KMS-11 (cell line): ENCODE measurements at regions not wholly inside any gene's neighbourhood (a gene's known extent, or its start where the extent isn't known, plus 50 kb on each side); places are given as distances from the start of the nearest gene placed in this dataset.

Experiments
- H2AFZ ChIP-seq: fragments of 200-600 bp; sonication (generic); 2 replicates; pipeline ENCODE4 v1.6.1; 2016; ENCODE audit warnings: antibody characterized with exemption, mixed run types, low read depth
- H3K27ac ChIP-seq: fragments of 200-600 bp; sonication (generic); 2 replicates; pipeline ENCODE4 v1.6.1; 2016; ENCODE audit warnings: mild to moderate bottlenecking, mixed run types
- H3K27me3 ChIP-seq: fragments of 200-600 bp; sonication (generic); 2 replicates; pipeline ENCODE4 v1.6.1; 2017; ENCODE audit warnings: mild to moderate bottlenecking, low read depth, mixed run types, moderate library complexity; ENCODE audit not compliant: insufficient read depth
- H3K36me3 ChIP-seq: fragments of 200-600 bp; sonication (generic); 2 replicates; pipeline ENCODE4 v1.6.1; 2017; ENCODE audit warnings: mild to moderate bottlenecking, mixed run types; ENCODE audit not compliant: insufficient read depth
- H3K4me1 ChIP-seq: fragments of 200-600 bp; sonication (generic); 2 replicates; pipeline ENCODE4 v1.6.1; 2016; ENCODE audit warnings: mild to moderate bottlenecking, low read depth, mixed run types; ENCODE audit not compliant: poor library complexity, severe bottlenecking
- H3K4me2 ChIP-seq: fragments of 200-600 bp; sonication (generic); 2 replicates; pipeline ENCODE4 v1.7.0; 2016; ENCODE audit warnings: mild to moderate bottlenecking, mixed run types
- H3K4me3 ChIP-seq: fragments of 200-600 bp; sonication (generic); IDR thresholded peaks from 2 replicates; pipeline ENCODE4 v1.6.1; 2017; ENCODE audit warnings: low read depth, low read length, mixed read lengths; ENCODE audit not compliant: insufficient read depth
- H3K79me2 ChIP-seq: fragments of 200-600 bp; sonication (generic); 2 replicates; pipeline ENCODE4 v1.6.1; 2016; ENCODE audit warnings: low read depth, mixed run types; ENCODE audit not compliant: insufficient read depth
- H3K9ac ChIP-seq: fragments of 200-600 bp; sonication (generic); 2 replicates; pipeline ENCODE4 v1.6.1; 2016; ENCODE audit warnings: mild to moderate bottlenecking, mixed run types
- H4K20me1 ChIP-seq: fragments of 200-600 bp; sonication (generic); 2 replicates; pipeline ENCODE4 v1.6.1; 2016; ENCODE audit warnings: mild to moderate bottlenecking, mixed run types; ENCODE audit not compliant: insufficient read depth
- TF ChIP-seq, protein P1 (sequence below): fragments of 200-600 bp; sonication (generic); conservative IDR thresholded peaks from 2 replicates; pipeline ENCODE4 v1.6.1; 2017; ENCODE audit warnings: low read depth, mild to moderate bottlenecking, antibody characterized with exemption, low read length, moderate library complexity, mixed read lengths

DNA sequence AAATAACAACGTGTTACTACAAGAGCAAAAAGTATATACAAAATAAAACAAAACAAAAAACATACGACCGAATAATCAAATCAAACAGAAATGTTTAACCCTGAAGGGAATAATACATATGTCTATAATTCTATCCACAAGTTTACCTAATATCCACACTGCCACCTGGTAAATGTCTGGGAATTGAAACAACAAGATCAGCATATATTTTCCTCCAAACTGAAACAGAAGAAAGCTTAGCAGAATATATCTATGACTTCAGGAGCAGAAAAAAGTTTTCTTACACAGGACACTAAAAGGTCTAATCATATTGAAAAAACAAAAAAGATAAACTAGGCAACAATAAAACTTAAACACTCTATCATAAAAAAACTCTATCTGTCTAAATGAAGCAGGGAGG lies 404.0 kb downstream of the CDH11 start:
- Histone ChIP-seq H3K9ac (no peak overlapping the region), H3K27ac (no peak overlapping the region), H3K4me1 (no peaks in the 10 kb centered on the region), H4K20me1 (no peaks in the 10 kb centered on the region), H2AFZ (no peak overlapping the region), H3K4me3 (no peak overlapping the region), H3K79me2 (no peaks in the 10 kb centered on the region), H3K27me3 (no peaks in the 10 kb centered on the region), H3K36me3 (no peaks in the 10 kb centered on the region), H3K4me2 (no peak overlapping the region)
- TF ChIP-seq, protein P1, sequence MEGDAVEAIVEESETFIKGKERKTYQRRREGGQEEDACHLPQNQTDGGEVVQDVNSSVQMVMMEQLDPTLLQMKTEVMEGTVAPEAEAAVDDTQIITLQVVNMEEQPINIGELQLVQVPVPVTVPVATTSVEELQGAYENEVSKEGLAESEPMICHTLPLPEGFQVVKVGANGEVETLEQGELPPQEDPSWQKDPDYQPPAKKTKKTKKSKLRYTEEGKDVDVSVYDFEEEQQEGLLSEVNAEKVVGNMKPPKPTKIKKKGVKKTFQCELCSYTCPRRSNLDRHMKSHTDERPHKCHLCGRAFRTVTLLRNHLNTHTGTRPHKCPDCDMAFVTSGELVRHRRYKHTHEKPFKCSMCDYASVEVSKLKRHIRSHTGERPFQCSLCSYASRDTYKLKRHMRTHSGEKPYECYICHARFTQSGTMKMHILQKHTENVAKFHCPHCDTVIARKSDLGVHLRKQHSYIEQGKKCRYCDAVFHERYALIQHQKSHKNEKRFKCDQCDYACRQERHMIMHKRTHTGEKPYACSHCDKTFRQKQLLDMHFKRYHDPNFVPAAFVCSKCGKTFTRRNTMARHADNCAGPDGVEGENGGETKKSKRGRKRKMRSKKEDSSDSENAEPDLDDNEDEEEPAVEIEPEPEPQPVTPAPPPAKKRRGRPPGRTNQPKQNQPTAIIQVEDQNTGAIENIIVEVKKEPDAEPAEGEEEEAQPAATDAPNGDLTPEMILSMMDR, result no peak

DNA sequence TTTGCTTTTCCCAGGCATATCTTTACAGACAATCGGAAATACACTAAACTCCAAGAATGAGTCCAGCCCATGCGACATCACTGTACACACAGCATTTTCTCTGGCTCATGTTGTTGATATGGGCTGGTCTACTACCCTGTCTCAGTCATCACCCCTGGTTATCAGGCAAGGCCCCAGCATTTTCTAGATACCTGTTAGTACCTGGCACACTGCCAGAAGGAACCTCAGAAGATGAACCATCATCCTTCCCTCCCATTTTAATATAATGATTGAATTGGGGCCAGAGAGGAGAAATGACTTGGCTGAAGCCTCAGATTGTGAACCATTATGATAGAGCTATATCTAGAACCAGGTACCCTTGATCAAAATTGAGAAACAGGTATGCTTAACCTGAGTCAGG lies 406.2 kb downstream of the CDH11 start:
- TF ChIP-seq, protein P1, result no peak
- no peak overlapping the region for H2AFZ ChIP-seq
- no peaks in the 10 kb centered on the region for H3K79me2 ChIP-seq
- no peaks in the 10 kb centered on the region for H4K20me1 ChIP-seq
- H3K27me3 ChIP-seq, result no peaks in the 10 kb centered on the region
- no peak overlapping the region for H3K27ac ChIP-seq
- no peaks in the 10 kb centered on the region for H3K36me3 ChIP-seq
- no peaks in the 10 kb centered on the region for H3K4me1 ChIP-seq
- no peak overlapping the region for H3K4me3 ChIP-seq
- no peak overlapping the region for H3K9ac ChIP-seq
- H3K4me2 ChIP-seq, result no peak overlapping the region

DNA sequence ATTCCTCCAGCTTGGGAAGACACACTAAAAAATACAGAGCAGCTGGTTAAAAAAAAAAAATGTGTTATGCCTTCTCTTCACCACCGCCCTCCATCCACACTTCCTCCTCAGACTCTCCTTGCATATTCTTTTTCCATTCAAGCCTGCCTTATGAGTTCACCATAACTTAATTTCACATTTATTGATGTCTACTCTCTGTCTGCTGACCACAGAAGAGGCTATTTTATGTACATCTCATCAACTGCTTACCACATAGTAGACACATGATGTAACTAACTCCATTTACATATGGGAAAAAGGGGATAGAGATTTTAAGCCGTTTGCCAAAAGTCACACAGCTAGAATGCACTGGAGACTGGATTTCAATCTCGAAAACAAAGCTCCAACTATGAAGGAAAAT lies 409.8 kb downstream of the CDH11 start:
- H3K27ac ChIP-seq, result no peak overlapping the region
- H3K4me2 ChIP-seq, result no peak overlapping the region
- no peaks in the 10 kb centered on the region for H3K79me2 ChIP-seq
- TF ChIP-seq, protein P1, result no peak
- no peaks in the 10 kb centered on the region for H3K4me1 ChIP-seq
- H3K4me3 ChIP-seq, result no peak overlapping the region
- H2AFZ ChIP-seq, result no peak overlapping the region
- no peaks in the 10 kb centered on the region for H3K36me3 ChIP-seq
- H4K20me1 ChIP-seq, result no peaks in the 10 kb centered on the region
- H3K9ac ChIP-seq, result no peak overlapping the region
- no peaks in the 10 kb centered on the region for H3K27me3 ChIP-seq

DNA sequence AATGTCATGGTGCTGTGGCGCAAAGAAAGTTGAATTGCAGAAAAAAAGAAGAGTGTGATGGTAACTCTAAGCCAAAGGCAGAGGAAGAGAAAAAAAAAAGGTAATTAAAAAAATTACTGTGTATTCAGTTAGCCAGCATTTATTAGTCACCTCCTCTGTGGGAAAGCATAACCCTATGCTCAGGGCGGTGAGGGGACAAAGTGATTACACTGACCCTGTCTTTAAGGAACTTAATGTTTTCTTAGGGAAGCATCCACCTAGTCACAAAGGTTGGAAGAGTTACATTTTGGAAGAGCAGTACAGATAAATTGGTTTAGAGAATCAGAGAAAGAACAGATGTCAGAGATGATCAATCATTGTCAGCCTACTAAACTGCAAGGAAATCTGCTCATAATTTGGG lies 410.3 kb downstream of the CDH11 start:
- Histone ChIP-seq H3K27me3 (no peaks in the 10 kb centered on the region), H3K4me2 (no peak overlapping the region), H3K9ac (no peak overlapping the region), H3K36me3 (no peaks in the 10 kb centered on the region), H3K27ac (no peak overlapping the region), H2AFZ (no peak overlapping the region), H4K20me1 (no peaks in the 10 kb centered on the region), H3K4me3 (no peak overlapping the region), H3K4me1 (no peaks in the 10 kb centered on the region), H3K79me2 (no peaks in the 10 kb centered on the region)
- TF ChIP-seq, protein P1, result no peak

DNA sequence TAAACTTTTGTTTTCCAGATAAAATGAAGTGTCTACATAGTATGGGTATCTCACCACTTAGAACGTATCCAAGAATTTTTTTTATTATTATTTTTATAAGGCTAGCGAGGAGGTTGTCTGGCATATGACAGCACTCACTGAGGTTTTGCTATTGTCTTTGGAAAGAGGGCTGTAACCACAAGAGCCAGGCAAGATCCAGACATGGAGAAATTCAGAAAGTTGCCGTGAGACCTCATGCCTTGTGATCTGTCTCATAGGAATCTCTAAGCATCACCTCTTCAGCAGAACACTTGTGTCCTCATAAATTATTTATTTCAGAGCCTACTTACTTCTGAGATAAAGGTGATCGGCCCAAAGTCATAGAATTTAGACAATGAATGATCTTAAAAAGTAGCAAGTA lies 410.8 kb downstream of the CDH11 start:
- H3K27me3 ChIP-seq, result no peaks in the 10 kb centered on the region
- H3K4me3 ChIP-seq, result no peak overlapping the region
- no peaks in the 10 kb centered on the region for H3K36me3 ChIP-seq
- no peaks in the 10 kb centered on the region for H3K79me2 ChIP-seq
- H4K20me1 ChIP-seq, result no peaks in the 10 kb centered on the region
- H3K27ac ChIP-seq, result no peak overlapping the region
- H3K4me2 ChIP-seq, result no peak overlapping the region
- no peaks in the 10 kb centered on the region for H3K4me1 ChIP-seq
- no peak overlapping the region for H3K9ac ChIP-seq
- no peak overlapping the region for H2AFZ ChIP-seq
- TF ChIP-seq, protein P1, result no peak
